GM23338 (cell line): ENCODE measurements at regions not wholly inside any gene's neighbourhood (a gene's known extent, or its start where the extent isn't known, plus 50 kb on each side); places are given as distances from the start of the nearest gene placed in this dataset.

ENCODE experiments used
- ATAC-seq: fragments of 200-7000 bp; cut with Tn5 transposase; 3 replicates; pipeline ENCODE4 v1.9.1; 2020
- DNase-seq: peaks from one replicate; pipeline ENCODE4 v3.0.0-alpha.2; 2015; ENCODE audit warnings: low spot score
- H2AFZ ChIP-seq: fragments of 200-600 bp; sonication (generic); 2 replicates; pipeline ENCODE4 v1.8.0; 2016; ENCODE audit warnings: antibody characterized with exemption, mild to moderate bottlenecking, moderate library complexity
- H3F3A ChIP-seq: fragments of 200-600 bp; sonication (generic); replicated peaks from 2 replicates; pipeline ENCODE4 v1.8.0; 2017; ENCODE audit warnings: antibody characterized with exemption, mixed run types, low read depth
- H3K27ac ChIP-seq: fragments of 200-600 bp; sonication (generic); 2 replicates; pipeline ENCODE4 v1.6.1; 2016; ENCODE audit warnings: low read depth
- H3K27me3 ChIP-seq: fragments of 200-600 bp; sonication (generic); 2 replicates; pipeline ENCODE4 v1.8.0; 2016; ENCODE audit warnings: mild to moderate bottlenecking, mixed run types, moderate library complexity; ENCODE audit not compliant: insufficient read depth
- H3K36me3 ChIP-seq: fragments of 200-600 bp; sonication (generic); 2 replicates; pipeline ENCODE4 v1.8.0; 2016; ENCODE audit warnings: mild to moderate bottlenecking; ENCODE audit not compliant: insufficient read depth
- H3K4me1 ChIP-seq: fragments of 200-600 bp; sonication (generic); 2 replicates; pipeline ENCODE4 v1.8.0; 2016; ENCODE audit warnings: mild to moderate bottlenecking, moderate library complexity; ENCODE audit not compliant: insufficient read depth
- H3K4me2 ChIP-seq: fragments of 200-600 bp; sonication (generic); 2 replicates; pipeline ENCODE4 v1.7.1; 2017; ENCODE audit warnings: mixed run types
- H3K4me3 ChIP-seq: fragments of 200-600 bp; sonication (generic); 2 replicates; pipeline ENCODE4 v1.6.1; 2016; ENCODE audit warnings: mixed run types
- H3K79me2 ChIP-seq: fragments of 200-600 bp; sonication (generic); replicated peaks from 2 replicates; pipeline ENCODE4 v1.8.0; 2017; ENCODE audit warnings: mild to moderate bottlenecking; ENCODE audit not compliant: insufficient read depth
- H3K9me2 ChIP-seq: fragments of 200-600 bp; sonication (generic); 2 replicates; pipeline ENCODE4 v1.8.0; 2017; ENCODE audit not compliant: insufficient read depth
- H4K20me1 ChIP-seq: fragments of 200-600 bp; sonication (generic); replicated peaks from 2 replicates; pipeline ENCODE4 v1.8.0; 2017; ENCODE audit warnings: mild to moderate bottlenecking; ENCODE audit not compliant: insufficient read depth
- H3K27ac Mint-ChIP-seq: 2 replicates; pipeline ENCODE4 v1.8.0; 2020; ENCODE audit warnings: inconsistent platforms, mild to moderate bottlenecking, moderate library complexity, mixed read lengths
- H3K27me3 Mint-ChIP-seq: 3 replicates; pipeline ENCODE4 v1.8.0; 2022; ENCODE audit warnings: low read depth, mild to moderate bottlenecking, moderate library complexity, mixed read lengths, inconsistent platforms; ENCODE audit not compliant: insufficient read depth, poor library complexity
- H3K36me3 Mint-ChIP-seq: 3 replicates; pipeline ENCODE4 v1.8.0; 2021; ENCODE audit warnings: low read depth, mild to moderate bottlenecking, inconsistent platforms, moderate library complexity, mixed read lengths
- H3K4me1 Mint-ChIP-seq: 3 replicates; pipeline ENCODE4 v1.8.0; 2020; ENCODE audit warnings: mild to moderate bottlenecking, inconsistent platforms, mixed read lengths
- H3K4me3 Mint-ChIP-seq: 3 replicates; pipeline ENCODE4 v1.8.0; 2021; ENCODE audit warnings: moderate library complexity, mild to moderate bottlenecking, inconsistent platforms, mixed read lengths
- H3K9me3 Mint-ChIP-seq: 3 replicates; pipeline ENCODE4 v1.8.0; 2020; ENCODE audit warnings: moderate library complexity, mild to moderate bottlenecking, inconsistent platforms, mixed read lengths
- CREB1 ChIP-seq: fragments of 250-450 bp; sonication (Bioruptor Pico); IDR thresholded peaks from 2 replicates; pipeline ENCODE4 v1.5.0; 2020; ENCODE audit warnings: low read depth, mild to moderate bottlenecking, moderate library complexity
- ETS1 ChIP-seq: IDR thresholded peaks from 2 replicates; pipeline ENCODE4 v1.6.1; 2016; ENCODE audit warnings: antibody characterized with exemption
- EZH2 ChIP-seq: fragments of 200-600 bp; sonication (generic); IDR thresholded peaks from one replicate; pipeline ENCODE4 v1.8.0; 2017; ENCODE audit warnings: antibody characterized with exemption, mild to moderate bottlenecking, low read depth; ENCODE audit not compliant: unreplicated experiment
- EZH2phosphoT487 ChIP-seq: fragments of 200-600 bp; sonication (generic); IDR thresholded peaks from one replicate; pipeline ENCODE4 v1.8.1; 2018; ENCODE audit warnings: antibody characterized with exemption; ENCODE audit not compliant: unreplicated experiment
- POLR2AphosphoS5 ChIP-seq: IDR thresholded peaks from 2 replicates; pipeline ENCODE4 v1.6.1; 2016; ENCODE audit warnings: antibody characterized with exemption, low read depth
- STAT1 ChIP-seq: IDR thresholded peaks from one replicate; pipeline ENCODE4 v1.6.1; 2016; ENCODE audit warnings: antibody characterized with exemption; ENCODE audit not compliant: unreplicated experiment
- ZNF114 ChIP-seq: fragments of 250-450 bp; sonication (Bioruptor Pico); IDR thresholded peaks from 2 replicates; pipeline ENCODE4 v1.5.0; 2020; ENCODE audit warnings: mild to moderate bottlenecking, moderate library complexity
- ZNF331 ChIP-seq: fragments of 250-450 bp; sonication (Bioruptor Pico); IDR thresholded peaks from 2 replicates; pipeline ENCODE4 v1.5.0; 2020; ENCODE audit warnings: low read depth, mild to moderate bottlenecking, moderate library complexity
- TF ChIP-seq, protein P1 (sequence below): fragments of 250-450 bp; sonication (Bioruptor Pico); IDR thresholded peaks from 2 replicates; pipeline ENCODE4 v1.5.0; 2020; ENCODE audit warnings: mild to moderate bottlenecking, moderate library complexity
- TF ChIP-seq, protein P2 (sequence below), 2 experiments: fragments of 200-600 bp in 1 of 2; sonication (generic) in 1 of 2; conservative IDR thresholded peaks; 2 replicates each; pipeline versions ENCODE4 v1.5.1 to v1.6.1; 2016 to 2017; ENCODE audit warnings: antibody characterized with exemption in 2 of 2, low read depth in 2 of 2, mild to moderate bottlenecking in 2 of 2, moderate library complexity in 1 of 2
- TF ChIP-seq, protein P3 (sequence below): IDR thresholded peaks from one replicate; pipeline ENCODE4 v1.6.1; 2018; ENCODE audit warnings: antibody characterized with exemption; ENCODE audit not compliant: unreplicated experiment

DNA sequence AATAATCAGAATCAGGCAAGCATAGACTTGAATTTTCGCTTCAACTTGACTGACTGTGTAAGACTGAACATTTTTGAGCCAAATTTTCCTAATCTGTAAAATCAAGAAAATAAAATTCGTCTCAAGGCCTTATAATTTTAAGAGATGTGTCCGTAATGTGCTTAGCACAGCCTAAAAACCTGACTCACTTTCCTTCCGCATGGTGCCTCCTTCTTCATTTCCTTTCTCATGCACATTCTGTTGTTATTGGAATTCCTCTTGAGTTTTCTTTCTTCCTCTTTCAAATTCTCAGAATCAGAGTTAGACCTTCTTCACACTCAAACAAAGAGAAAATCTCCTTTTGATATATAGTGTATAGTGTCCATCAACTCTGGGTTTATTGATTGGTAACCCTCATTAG is 208.9 kb upstream of the SLIT2 start (continued):
- TF ChIP-seq, protein P1, sequence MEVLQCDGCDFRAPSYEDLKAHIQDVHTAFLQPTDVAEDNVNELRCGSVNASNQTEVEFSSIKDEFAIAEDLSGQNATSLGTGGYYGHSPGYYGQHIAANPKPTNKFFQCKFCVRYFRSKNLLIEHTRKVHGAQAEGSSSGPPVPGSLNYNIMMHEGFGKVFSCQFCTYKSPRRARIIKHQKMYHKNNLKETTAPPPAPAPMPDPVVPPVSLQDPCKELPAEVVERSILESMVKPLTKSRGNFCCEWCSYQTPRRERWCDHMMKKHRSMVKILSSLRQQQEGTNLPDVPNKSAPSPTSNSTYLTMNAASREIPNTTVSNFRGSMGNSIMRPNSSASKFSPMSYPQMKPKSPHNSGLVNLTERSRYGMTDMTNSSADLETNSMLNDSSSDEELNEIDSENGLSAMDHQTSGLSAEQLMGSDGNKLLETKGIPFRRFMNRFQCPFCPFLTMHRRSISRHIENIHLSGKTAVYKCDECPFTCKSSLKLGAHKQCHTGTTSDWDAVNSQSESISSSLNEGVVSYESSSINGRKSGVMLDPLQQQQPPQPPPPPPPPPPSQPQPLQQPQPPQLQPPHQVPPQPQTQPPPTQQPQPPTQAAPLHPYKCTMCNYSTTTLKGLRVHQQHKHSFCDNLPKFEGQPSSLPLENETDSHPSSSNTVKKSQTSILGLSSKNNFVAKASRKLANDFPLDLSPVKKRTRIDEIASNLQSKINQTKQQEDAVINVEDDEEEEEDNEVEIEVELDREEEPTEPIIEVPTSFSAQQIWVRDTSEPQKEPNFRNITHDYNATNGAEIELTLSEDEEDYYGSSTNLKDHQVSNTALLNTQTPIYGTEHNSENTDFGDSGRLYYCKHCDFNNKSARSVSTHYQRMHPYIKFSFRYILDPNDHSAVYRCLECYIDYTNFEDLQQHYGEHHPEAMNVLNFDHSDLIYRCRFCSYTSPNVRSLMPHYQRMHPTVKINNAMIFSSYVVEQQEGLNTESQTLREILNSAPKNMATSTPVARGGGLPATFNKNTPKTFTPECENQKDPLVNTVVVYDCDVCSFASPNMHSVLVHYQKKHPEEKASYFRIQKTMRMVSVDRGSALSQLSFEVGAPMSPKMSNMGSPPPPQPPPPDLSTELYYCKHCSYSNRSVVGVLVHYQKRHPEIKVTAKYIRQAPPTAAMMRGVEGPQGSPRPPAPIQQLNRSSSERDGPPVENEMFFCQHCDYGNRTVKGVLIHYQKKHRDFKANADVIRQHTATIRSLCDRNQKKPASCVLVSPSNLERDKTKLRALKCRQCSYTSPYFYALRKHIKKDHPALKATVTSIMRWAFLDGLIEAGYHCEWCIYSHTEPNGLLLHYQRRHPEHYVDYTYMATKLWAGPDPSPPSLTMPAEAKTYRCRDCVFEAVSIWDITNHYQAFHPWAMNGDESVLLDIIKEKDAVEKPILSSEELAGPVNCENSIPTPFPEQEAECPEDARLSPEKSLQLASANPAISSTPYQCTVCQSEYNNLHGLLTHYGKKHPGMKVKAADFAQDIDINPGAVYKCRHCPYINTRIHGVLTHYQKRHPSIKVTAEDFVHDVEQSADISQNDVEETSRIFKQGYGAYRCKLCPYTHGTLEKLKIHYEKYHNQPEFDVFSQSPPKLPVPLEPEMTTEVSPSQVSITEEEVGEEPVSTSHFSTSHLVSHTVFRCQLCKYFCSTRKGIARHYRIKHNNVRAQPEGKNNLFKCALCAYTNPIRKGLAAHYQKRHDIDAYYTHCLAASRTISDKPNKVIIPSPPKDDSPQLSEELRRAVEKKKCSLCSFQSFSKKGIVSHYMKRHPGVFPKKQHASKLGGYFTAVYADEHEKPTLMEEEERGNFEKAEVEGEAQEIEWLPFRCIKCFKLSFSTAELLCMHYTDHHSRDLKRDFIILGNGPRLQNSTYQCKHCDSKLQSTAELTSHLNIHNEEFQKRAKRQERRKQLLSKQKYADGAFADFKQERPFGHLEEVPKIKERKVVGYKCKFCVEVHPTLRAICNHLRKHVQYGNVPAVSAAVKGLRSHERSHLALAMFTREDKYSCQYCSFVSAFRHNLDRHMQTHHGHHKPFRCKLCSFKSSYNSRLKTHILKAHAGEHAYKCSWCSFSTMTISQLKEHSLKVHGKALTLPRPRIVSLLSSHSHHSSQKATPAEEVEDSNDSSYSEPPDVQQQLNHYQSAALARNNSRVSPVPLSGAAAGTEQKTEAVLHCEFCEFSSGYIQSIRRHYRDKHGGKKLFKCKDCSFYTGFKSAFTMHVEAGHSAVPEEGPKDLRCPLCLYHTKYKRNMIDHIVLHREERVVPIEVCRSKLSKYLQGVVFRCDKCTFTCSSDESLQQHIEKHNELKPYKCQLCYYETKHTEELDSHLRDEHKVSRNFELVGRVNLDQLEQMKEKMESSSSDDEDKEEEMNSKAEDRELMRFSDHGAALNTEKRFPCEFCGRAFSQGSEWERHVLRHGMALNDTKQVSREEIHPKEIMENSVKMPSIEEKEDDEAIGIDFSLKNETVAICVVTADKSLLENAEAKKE (CRISPR knock-in tag) = no peak
- TF ChIP-seq EZH2 (no peak), STAT1 (no peak), EZH2phosphoT487 (no peak)

DNA sequence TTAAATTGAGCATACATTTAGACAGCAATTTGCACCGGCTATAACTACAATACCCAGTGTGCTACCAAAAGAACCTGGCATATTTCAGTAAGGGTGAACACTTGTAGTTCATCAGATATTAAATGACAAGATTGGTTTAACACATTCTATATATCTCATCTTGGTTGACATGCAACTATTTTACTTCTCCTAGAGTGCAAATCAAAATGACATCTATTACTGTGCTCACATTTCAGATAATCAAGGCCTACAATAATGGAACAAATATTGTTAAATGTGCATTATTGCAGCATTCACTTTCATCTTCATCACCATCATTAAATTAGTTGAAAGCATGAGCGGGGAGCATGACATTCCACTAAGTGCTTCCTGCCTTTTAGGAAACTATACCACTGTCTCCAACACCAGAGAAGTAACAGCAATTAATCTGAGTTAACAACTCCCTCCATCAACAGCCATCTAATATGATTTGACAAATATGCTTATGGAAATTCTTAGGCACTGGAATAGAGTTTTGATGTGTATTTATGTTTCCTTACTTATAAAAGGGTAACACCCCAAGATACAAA is 209.8 kb upstream of the SLIT2 start:
- no peaks in the 10 kb centered on the region for H3K9me3 Mint-ChIP-seq
- no peaks in the 10 kb centered on the region for H3K27me3 ChIP-seq
- ATAC-seq (no peak), DNase-seq (no peak)
- H3K4me1 ChIP-seq = peaks cover 20% of the 10 kb centered on the region
- no peaks in the 10 kb centered on the region for H3K36me3 ChIP-seq
- H3K27ac ChIP-seq = no peak overlapping the region
- no peak overlapping the region for H2AFZ ChIP-seq
- H4K20me1 ChIP-seq = no peaks in the 10 kb centered on the region
- no peak overlapping the region for H3K4me3 Mint-ChIP-seq
- H3K4me3 ChIP-seq = no peak overlapping the region
- no peaks in the 10 kb centered on the region for H3F3A ChIP-seq
- H3K4me2 ChIP-seq = no peak overlapping the region
- H3K36me3 Mint-ChIP-seq = no peaks in the 10 kb centered on the region
- no peaks in the 10 kb centered on the region for H3K27me3 Mint-ChIP-seq
- H3K27ac Mint-ChIP-seq = no peak overlapping the region; the same call in 1 of the 2 replicates
- no peaks in the 10 kb centered on the region for H3K79me2 ChIP-seq
- peaks cover 18% of the 10 kb centered on the region for H3K4me1 Mint-ChIP-seq
- H3K9me2 ChIP-seq = no peaks in the 10 kb centered on the region
- TF ChIP-seq, protein P2, sequence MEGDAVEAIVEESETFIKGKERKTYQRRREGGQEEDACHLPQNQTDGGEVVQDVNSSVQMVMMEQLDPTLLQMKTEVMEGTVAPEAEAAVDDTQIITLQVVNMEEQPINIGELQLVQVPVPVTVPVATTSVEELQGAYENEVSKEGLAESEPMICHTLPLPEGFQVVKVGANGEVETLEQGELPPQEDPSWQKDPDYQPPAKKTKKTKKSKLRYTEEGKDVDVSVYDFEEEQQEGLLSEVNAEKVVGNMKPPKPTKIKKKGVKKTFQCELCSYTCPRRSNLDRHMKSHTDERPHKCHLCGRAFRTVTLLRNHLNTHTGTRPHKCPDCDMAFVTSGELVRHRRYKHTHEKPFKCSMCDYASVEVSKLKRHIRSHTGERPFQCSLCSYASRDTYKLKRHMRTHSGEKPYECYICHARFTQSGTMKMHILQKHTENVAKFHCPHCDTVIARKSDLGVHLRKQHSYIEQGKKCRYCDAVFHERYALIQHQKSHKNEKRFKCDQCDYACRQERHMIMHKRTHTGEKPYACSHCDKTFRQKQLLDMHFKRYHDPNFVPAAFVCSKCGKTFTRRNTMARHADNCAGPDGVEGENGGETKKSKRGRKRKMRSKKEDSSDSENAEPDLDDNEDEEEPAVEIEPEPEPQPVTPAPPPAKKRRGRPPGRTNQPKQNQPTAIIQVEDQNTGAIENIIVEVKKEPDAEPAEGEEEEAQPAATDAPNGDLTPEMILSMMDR (conservative IDR thresholded peaks at IDR 0.05; ENCODE audit: low read depth in 2 of 2) = no peak
- TF ChIP-seq, protein P3, sequence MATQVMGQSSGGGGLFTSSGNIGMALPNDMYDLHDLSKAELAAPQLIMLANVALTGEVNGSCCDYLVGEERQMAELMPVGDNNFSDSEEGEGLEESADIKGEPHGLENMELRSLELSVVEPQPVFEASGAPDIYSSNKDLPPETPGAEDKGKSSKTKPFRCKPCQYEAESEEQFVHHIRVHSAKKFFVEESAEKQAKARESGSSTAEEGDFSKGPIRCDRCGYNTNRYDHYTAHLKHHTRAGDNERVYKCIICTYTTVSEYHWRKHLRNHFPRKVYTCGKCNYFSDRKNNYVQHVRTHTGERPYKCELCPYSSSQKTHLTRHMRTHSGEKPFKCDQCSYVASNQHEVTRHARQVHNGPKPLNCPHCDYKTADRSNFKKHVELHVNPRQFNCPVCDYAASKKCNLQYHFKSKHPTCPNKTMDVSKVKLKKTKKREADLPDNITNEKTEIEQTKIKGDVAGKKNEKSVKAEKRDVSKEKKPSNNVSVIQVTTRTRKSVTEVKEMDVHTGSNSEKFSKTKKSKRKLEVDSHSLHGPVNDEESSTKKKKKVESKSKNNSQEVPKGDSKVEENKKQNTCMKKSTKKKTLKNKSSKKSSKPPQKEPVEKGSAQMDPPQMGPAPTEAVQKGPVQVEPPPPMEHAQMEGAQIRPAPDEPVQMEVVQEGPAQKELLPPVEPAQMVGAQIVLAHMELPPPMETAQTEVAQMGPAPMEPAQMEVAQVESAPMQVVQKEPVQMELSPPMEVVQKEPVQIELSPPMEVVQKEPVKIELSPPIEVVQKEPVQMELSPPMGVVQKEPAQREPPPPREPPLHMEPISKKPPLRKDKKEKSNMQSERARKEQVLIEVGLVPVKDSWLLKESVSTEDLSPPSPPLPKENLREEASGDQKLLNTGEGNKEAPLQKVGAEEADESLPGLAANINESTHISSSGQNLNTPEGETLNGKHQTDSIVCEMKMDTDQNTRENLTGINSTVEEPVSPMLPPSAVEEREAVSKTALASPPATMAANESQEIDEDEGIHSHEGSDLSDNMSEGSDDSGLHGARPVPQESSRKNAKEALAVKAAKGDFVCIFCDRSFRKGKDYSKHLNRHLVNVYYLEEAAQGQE = no peak
- no peak for TF ChIP-seq ZNF331 (CRISPR knock-in tag)
- TF ChIP-seq STAT1 = no peak
- TF ChIP-seq ZNF114 (CRISPR knock-in tag) = no peak
- TF ChIP-seq CREB1 (CRISPR knock-in tag) = no peak
- TF ChIP-seq ETS1 = no peak
- no peak for TF ChIP-seq POLR2AphosphoS5
- no peak for TF ChIP-seq EZH2
